ENCODE measurements at regions not wholly inside any gene's neighbourhood (a gene's known extent, or its start where the extent isn't known, plus 50 kb on each side); places are given as distances from the start of the nearest gene placed in this dataset.

- H2BK15ac ChIP-seq (ENCODE audit: low read depth, low read length) = no peak overlapping the region
- H3K79me1 ChIP-seq (ENCODE audit: low read depth in 1 of 2, low read length in 2 of 2) = peaks cover 7 to 85% of the 10 kb centered on the region in 2 experiments
- no peak overlapping the region for H3K4ac ChIP-seq (ENCODE audit: low read depth, low read length)
- H2AK9ac ChIP-seq (replicated peaks; ENCODE audit: low read depth, low read length, poor library complexity) = no peak overlapping the region
- H3K27me3 ChIP-seq (ENCODE audit: control insufficient read depth, insufficient read depth, low read length) = no peaks in the 10 kb centered on the region
- H3K4me1 ChIP-seq (ENCODE audit: control insufficient read depth, insufficient read depth, low read length) = peaks cover 30% of the 10 kb centered on the region
- no peak overlapping the region for H2AFZ ChIP-seq (replicated peaks; ENCODE audit: low read length, poor library complexity)
- H3K4me3 ChIP-seq (ENCODE audit: insufficient read depth, low read depth, low read length) = no peak overlapping the region
- TF ChIP-seq CHD1 (IDR thresholded peaks at IDR 0.05; ENCODE audit: low read depth, low read length) (no peak), MAFK (IDR thresholded peaks at IDR 0.05; ENCODE audit: low read depth, low read length) (no peak), BHLHE40 (IDR thresholded peaks at IDR 0.05; ENCODE audit: low read depth, low read length) (no peak), RAD21 (IDR thresholded peaks at IDR 0.05; ENCODE audit: low read length) (no peak), MAZ (IDR thresholded peaks at IDR 0.05; ENCODE audit: borderline replicate concordance, low read depth, low read length) (no peak), MXI1 (IDR thresholded peaks at IDR 0.05; ENCODE audit: borderline replicate concordance, low read depth, low read length) (no peak), ELK1 (IDR thresholded peaks at IDR 0.05; ENCODE audit: borderline replicate concordance, low read depth, low read length) (no peak), RCOR1 (IDR thresholded peaks at IDR 0.05; ENCODE audit: insufficient replicate concordance, low read length) (no peak), FOS (IDR thresholded peaks at IDR 0.05; ENCODE audit: low read depth, low read length) (no peak), NFE2L2 (IDR thresholded peaks at IDR 0.05; ENCODE audit: low read depth, low read length) (no peak), SMC3 (IDR thresholded peaks at IDR 0.05; ENCODE audit: low read depth, low read length) (no peak), CEBPB (IDR thresholded peaks at IDR 0.05; ENCODE audit: low read depth, low read length) (no peak), POLR2A (IDR thresholded peaks at IDR 0.05; ENCODE audit: low read depth, low read length) (no peak), CTCF (conservative IDR thresholded peaks at IDR 0.05; ENCODE audit: low read depth, low read length) (no peak), RFX5 (IDR thresholded peaks at IDR 0.05; ENCODE audit: low read depth, low read length) (no peak), USF2 (IDR thresholded peaks at IDR 0.05; ENCODE audit: low read depth, low read length) (no peak)
- no peak overlapping the region for H3K56ac ChIP-seq (ENCODE audit: extremely low read depth, insufficient read depth, low read length)
- H3K18ac ChIP-seq (ENCODE audit: low read depth, low read length) = no peak overlapping the region
- no peak overlapping the region for H3K27ac ChIP-seq (ENCODE audit: insufficient read depth, low read length)
- no peak overlapping the region for H2BK20ac ChIP-seq (ENCODE audit: low read depth, low read length)
- 100% methylated on average over 1 of the region's 1 CpG; no CpG with 5 or more reads in 1 of the 2 experiments for WGBS, 2 experiments (ENCODE audit: extremely low coverage in 2 of 2, insufficient read length in 1 of 2)
- no peak for ATAC-seq (ENCODE audit: low read depth)
- H2AK5ac ChIP-seq (ENCODE audit: low read depth, low read length) = no peak overlapping the region; the same call in 1 of the 2 replicates
- peaks cover 35% of the 10 kb centered on the region for H3K9me1 ChIP-seq (ENCODE audit: insufficient read depth, low read length)
- H2BK120ac ChIP-seq (ENCODE audit: low read depth, low read length) = no peak overlapping the region
- DNase-seq = peak; percentile 52
- BruUV-seq (replicated peaks) = no TSS peak
- H3K36me3 ChIP-seq (ENCODE audit: control insufficient read depth, insufficient read depth, low read length) = peaks cover 16% of the 10 kb centered on the region
- CTCF ChIA-PET = no interaction called here
- in situ Hi-C loops (cut with MboI; ENCODE audit: low sequenced_read_pairs) = loop anchor here (5.0 kb wide), 1 partner anchor 94 kb away; no protein-coding TSS in a partner anchor
- no peak overlapping the region for H3K4me2 ChIP-seq (ENCODE audit: low read depth, low read length)
- no peak overlapping the region for H4K5ac ChIP-seq (ENCODE audit: low read depth, low read length)
- H3K23ac ChIP-seq (ENCODE audit: low read depth, low read length) = peak overlapping the region; percentile 71
- H3K9me3 ChIP-seq (ENCODE audit: control insufficient read depth, insufficient read depth, low read length) = no peaks in the 10 kb centered on the region
- POLR2A ChIA-PET (ENCODE audit: unreplicated experiment) = no interaction called here
- H4K8ac ChIP-seq (ENCODE audit: low read depth in 2 of 2, low read length in 2 of 2) = peak overlapping the region in 1 of 2 experiments; percentile 54; a peak in 2 of 4 replicates
- dilution Hi-C loops (cut with HindIII; ENCODE audit: low sequenced_read_pairs, unreplicated experiment) = no loop called here
- peaks cover 96% of the 10 kb centered on the region for H4K20me1 ChIP-seq (ENCODE audit: insufficient read depth, low read length)
- intact Hi-C loops (cut with micrococcal nuclease) = no loop called here
- H2BK5ac ChIP-seq (ENCODE audit: low read depth, low read length, poor library complexity, severe bottlenecking) = peak overlapping the region; percentile 41
- H3K14ac ChIP-seq (replicated peaks; ENCODE audit: low read depth, low read length) = no peak overlapping the region; the same call in 1 of the 2 replicates
- H4K91ac ChIP-seq (ENCODE audit: insufficient read depth, low read depth, low read length) = no peak overlapping the region
- no peak overlapping the region for H3K9ac ChIP-seq (ENCODE audit: low read depth, low read length)
Measured at GRCh38 chr9:110146373-110146772, 61.6 kb downstream of the C9orf152 start.

All from IMR-90 (cell line).